GM19397 (cell line): ENCODE measurements at regions not wholly inside any gene's neighbourhood (a gene's known extent, or its start where the extent isn't known, plus 50 kb on each side); places are given as distances from the start of the nearest gene placed in this dataset.

Experiments used
- ATAC-seq: cut with Tn5 transposase; IDR thresholded peaks from one replicate; pipeline ENCODE4 v1.9.1; 2021; ENCODE audit warnings: mild to moderate bottlenecking, moderate library complexity; ENCODE audit not compliant: unreplicated experiment

DNA sequence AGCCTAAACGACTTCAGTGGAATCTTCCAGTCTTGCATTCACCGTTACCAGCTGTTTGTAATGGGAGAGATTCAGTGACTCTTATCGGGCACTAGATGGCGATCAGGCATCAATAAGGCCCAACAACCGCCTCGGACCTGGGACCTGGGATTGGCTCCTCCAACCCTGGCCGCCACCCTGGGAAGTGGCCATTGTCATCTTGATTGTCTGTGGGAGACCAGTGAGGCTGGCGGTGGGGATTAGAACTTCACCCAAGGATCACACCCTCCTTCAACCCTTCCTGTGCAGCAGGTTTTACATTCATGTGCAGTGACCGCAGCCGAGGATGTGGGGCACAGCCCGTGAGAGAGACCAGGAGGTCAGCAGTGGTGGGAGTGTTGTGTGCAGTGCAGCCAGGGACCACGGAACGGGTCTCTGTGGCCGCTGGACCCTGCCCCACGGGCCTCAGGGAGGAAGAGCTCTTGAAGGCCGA is 85.3 kb downstream of the SPP2 start:
- no peak for ATAC-seq

DNA sequence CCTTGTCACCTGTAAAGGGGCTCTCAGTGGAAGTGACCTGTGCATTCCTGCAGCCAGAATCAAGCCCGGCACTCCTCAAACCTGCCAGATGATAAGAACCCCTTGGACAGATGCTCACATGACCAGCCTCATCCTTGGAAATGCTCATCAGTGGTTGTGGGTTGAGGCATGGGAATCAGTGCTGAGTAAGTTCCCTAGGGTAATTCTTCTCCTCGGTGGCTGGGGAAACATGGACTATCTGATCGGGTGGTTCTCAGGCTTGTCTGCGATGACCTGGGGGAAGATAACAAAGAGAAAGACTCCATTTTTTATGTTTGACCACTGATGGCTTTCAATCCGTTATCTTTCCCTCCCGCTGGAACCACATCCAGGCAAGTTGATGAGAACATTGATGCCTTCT is 84.0 kb downstream of the SPP2 start:
- ATAC-seq = no peak

DNA sequence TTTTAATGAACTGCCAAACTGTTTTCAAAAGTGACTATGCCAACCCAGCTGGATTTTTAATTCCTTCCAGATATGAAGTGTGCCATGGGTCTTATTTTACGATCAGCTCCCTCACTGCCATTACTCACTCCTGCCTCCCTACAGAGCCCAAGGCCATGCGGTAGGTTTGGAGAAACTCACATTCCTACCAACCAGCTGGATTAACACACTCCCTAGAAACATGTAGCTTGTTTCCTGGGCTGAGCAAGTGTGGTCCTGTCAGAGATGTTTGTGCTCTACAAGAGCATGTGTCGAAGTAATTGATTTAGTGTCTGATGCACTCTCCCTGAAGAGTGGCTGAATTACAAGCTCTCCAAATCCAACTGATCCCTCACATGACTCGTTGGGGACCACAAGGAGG is 82.5 kb downstream of the SPP2 start:
- no peak for ATAC-seq

DNA sequence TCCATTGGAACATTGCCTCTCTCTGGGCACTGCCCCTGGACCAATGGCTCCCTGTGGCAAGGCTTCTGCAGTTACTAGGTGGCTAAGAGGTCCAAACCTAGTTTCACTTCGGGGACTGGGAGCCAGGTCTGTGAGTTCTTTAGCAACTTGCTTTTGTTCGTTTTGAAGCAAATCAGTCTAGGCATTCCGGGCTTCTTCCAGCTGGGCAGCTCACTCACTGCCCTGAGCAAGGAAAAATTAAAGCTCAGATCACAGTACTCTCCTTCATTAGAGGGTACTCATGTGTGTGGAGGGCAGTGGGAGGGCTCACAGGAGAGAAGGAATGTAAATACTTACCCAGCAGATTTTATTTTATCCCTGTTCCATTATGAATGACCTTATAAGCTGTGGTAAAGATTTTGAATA is 80.3 kb downstream of the SPP2 start:
- ATAC-seq = no peak

DNA sequence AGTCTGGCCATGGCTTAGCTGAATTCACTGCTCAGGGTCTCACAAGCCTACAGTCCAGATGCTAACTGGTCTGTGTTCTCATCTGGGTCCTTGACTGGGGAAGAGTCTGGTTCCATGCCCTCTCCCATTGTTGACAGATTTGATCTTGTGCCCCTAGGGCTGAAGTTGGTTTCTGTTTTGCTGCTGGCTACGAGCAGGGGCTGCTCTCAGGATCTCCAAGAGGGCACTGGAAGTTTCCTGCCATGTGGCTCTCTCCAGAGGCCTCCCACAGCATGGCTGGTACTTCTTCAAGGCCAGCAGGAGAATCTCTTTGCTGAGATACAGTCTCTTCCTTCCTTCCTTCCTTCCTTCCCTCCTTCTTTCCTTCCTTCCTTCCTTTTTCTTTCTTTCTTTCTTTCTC is 78.1 kb downstream of the SPP2 start:
- no peak for ATAC-seq
